ENCODE measurements at regions not wholly inside any gene's neighbourhood (a gene's known extent, or its start where the extent isn't known, plus 50 kb on each side); places are given as distances from the start of the nearest gene placed in this dataset.

- peak; percentile 52 for DNase-seq
Measured at GRCh38 chr20:6533761-6534479, 233.6 kb upstream of the BMP2 start.

GRCh38 chr20:6533351-6533750 is 234.1 kb upstream of the BMP2 start:
- DNase-seq = no peak

- DNase-seq = no peak
Measured at GRCh38 chr20:6530779-6531315, 236.6 kb upstream of the BMP2 start.

GRCh38 chr20:6530254-6530653 is 237.2 kb upstream of the BMP2 start:
- DNase-seq = no peak

DNA sequence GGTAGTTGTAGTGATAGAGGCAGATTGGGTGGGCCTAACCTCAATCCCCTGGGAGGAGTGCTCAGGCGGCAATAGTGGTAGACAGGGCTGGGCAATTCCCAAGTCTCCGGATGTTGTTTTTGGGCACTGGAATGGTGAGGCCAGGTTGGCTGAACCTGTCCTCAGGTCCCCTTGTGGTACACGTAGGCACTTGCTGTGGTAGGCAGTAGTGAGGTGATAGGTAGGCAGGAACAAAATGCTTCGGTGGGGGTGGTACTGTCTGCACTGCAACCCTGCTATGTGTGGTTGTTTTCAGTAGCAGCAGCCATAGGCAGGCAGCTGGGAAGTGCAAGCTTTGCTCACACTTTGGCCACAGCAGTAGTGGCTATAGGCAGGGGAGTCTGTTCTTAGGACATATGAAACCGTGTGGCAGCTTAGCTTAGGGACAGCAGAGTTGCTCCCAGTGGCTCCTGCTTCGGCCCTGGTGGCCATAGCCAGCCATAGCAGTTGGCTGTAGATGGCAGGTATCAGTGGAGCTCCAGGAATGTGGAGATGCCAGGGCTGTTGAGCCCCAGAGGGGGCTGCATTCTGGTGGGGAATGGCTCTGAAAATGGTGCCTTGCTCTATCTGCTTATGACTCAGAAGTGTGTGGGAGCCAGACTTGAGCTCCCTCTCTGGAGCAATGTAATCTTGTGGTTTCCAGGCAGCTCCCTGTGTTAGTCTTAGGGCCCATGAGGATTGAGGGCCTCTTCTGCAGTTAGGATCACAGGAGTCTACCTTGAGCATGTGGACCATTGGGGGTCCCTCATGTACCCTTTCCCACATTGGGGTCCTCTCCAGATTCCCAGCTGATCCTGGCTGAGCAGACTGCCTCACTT is 241.8 kb upstream of the BMP2 start:
- DNase-seq = no peak

GRCh38 chr20:6524305-6524704 is 243.2 kb upstream of the BMP2 start:
- DNase-seq = no peak

DNA sequence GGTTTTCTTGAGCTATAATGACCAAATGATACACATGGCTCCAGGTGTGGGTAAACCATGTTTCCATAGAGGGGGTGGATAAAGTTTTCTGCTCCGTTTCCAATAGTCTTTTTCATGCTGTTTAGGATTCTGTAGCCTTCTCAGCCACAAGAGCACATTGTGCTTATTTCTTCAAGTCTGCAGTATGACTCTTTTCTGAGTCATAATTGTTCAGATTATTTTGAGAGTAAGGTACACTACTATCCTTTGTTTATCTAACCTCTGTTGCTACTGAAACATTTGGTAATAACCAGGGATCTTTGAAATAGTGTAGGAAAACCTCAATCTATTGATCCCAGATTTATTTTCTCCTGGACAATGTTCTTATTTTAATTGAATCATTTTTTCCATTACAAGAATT is 247.9 kb upstream of the BMP2 start:
- no peak for DNase-seq

DNA sequence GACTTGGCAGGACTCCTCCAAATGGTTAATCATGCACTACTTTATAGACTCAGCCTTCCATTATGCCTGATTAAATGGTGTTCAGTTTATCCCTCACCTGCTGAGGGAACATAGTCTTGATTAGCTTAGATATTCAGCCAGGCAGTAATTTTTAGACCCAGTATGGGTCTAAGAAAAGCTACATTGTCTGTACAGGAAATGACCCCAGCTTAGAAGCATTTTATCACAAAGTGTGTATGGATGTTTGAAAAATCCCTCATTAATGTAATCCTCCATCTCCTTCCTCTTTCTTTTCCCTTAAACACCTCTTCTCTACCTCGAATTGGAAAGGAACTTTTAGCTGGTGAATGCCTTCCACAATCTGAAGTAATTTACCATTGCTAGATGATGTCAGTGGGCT is 252.2 kb upstream of the BMP2 start:
- DNase-seq = no peak

DNA sequence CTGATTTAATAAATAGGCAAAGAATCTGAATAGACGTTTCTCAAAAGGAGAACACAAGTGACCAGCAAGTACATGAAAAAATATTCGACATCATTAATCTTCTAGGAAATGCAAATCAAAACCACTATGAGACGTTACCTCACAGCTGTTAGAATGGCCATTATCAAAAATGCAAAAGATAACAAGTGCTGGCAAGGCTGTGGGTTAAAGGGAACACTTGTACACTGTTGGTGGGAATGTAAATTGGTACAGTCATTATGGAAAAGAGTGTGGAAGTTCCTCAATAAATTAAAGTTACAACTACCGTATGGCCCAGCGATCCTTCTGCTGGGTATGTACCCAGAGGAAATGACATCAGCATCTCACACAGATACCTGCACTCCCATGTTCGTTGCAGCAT is 253.9 kb upstream of the BMP2 start:
- no peak for DNase-seq

- no peak for DNase-seq
Measured at GRCh38 chr20:6509374-6509773, 258.1 kb upstream of the BMP2 start.

DNA sequence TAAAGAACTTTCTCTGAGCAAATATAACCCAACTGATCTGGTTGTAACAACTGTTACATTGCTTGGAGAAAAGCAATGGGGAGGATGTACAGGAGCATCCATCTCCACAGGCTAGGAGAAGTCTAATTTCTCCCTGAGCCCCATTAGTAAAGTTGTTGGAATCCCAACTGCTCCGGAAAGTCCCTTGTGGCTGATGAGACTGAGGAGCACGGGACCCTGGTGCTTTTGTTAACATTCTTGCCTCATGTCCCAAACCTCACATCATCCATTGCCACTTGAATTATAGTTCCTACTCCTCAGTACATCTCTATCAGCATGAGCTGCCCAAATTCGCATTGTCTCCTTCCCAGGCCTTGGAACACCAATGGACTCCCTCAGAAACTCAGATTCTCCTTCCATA is 260.6 kb upstream of the BMP2 start:
- no peak for DNase-seq

GRCh38 chr20:6504826-6505225 is 262.7 kb upstream of the BMP2 start:
- DNase-seq = no peak

DNA sequence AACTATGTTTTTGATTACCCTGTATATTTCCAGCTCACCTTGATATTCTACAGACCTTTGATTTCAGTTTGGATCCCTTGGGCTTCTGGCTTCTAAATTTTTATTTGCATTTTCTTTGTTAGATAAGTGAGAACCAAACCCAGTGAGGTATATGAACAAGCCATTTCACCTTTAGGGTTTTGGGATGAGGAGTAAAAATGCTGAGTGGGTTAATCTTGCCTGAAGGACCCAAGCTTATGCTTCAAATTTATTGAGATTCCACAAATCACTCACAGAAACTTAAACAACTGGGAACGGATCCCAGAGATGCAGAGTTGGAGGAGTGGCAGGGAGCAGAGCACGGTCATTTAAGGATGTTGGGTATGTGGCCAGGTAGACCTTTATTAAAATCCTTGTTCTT is 263.3 kb upstream of the BMP2 start:
- no peak for DNase-seq

DNA sequence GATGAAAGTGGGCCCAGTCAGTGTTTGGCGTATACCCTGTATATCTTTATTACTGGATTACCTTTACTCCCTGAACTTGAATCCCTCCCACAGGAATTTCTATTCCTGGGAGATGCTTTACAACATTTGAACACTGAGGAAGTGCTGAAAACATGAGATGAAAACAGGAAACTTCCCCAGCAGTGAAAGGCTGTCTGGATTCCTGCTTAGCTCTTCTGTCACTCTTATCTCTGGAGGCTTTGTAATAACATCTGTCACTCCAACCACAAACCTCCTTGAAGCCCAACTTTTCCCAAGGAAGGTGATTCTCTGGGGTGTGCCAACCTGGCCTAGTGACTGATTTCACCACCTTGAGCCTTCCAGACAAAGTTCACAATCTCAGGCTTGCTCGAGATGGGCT is 264.5 kb upstream of the BMP2 start:
- no peak for DNase-seq

GRCh38 chr20:6502219-6502618 is 265.3 kb upstream of the BMP2 start:
- no peak for DNase-seq

DNA sequence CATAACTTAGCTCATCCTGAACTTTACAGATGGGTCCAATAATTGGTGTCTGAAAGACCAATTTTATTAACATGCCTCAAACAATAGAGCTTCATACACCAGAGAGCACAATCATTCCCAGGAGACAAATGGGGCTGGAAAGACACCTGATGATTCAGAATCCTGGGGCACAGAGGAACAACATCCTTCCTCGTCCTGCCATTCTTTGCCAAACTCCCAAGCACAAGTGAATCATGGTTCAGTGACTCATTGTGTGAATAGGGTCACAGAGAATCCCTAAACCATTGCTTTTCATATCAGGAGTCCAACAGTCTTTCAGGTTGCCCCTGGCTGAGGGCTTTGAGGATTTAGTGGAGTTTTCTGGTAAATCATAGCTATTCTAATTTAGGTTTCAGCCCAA is 266.4 kb upstream of the BMP2 start:
- DNase-seq = no peak

- DNase-seq = no peak
Measured at GRCh38 chr20:6499566-6499965, 267.9 kb upstream of the BMP2 start.

- no peak for DNase-seq
Measured at GRCh38 chr20:6496874-6497273, 270.6 kb upstream of the BMP2 start.

- DNase-seq = no peak
Measured at GRCh38 chr20:6495907-6496306, 271.6 kb upstream of the BMP2 start.

GRCh38 chr20:6492271-6493055 is 275.0 kb upstream of the BMP2 start:
- no peak for DNase-seq

DNA sequence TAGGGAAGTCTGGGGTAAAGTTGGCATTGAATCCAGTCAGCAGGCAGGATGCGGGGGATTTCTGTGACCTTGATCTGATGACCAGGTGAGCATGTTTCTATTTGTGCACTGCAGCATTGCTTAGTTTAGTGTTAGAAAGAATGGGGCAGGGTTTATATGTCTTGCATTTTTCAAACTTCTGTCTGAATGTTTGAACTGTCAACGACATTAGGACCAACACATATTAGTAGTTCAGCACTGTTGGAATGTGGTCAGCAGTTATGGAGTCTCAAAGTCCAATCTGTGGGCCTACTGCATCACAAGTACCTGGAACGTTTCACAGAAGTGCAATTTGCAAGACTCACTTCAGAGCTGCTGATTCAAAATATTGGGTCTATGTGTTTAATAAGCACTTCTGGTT is 276.6 kb upstream of the BMP2 start:
- DNase-seq = no peak

GRCh38 chr20:6489361-6490171 is 277.9 kb upstream of the BMP2 start:
- DNase-seq = peak; percentile 1

DNA sequence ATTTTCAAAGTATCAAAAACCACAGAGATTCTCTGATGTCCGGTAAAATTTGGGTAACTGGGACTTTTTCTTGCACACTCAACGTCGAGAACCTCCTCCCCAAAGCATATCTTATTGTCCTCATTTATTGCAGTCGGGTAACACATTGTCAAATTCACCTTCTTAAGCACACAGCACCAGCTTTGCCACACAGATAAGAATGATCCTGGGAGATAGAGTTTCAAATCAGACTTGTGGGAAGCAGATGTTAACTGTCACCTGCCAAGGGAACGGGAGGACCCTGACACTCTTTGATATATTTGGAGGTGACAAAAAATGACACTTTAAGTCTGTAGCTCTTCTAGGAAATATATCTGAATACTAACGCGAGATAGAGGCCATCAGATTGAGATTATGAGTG is 282.1 kb upstream of the BMP2 start:
- no peak for DNase-seq
